ENCODE measurements at regions not wholly inside any gene's neighbourhood (a gene's known extent, or its start where the extent isn't known, plus 50 kb on each side); places are given as distances from the start of the nearest gene placed in this dataset.
A peak's percentile ranks its signal among the peaks of the same experiment; 100 is the strongest.

DNA sequence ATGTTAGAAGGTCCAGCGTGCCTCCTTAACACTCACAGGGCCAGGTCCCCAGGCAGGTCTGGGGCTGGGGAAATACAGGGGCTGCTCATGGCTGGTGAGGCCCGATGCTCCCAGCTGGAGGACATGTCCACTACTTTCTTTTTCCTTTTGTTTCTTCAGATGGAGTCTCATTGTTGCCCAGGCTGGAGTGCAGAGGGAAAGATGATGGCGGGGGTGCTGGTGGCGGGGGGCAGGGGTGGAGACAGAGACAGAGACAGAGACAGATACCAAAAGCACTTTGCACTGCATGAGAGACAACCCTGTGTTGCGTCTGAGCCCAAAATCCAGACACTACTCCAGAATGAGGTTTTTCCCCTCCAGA is 211.0 kb downstream of the SH3BP4 start:
- H3K27ac ChIP-seq = no peak overlapping the region
- no peak for DNase-seq (ENCODE audit: low read depth, low spot score)

DNA sequence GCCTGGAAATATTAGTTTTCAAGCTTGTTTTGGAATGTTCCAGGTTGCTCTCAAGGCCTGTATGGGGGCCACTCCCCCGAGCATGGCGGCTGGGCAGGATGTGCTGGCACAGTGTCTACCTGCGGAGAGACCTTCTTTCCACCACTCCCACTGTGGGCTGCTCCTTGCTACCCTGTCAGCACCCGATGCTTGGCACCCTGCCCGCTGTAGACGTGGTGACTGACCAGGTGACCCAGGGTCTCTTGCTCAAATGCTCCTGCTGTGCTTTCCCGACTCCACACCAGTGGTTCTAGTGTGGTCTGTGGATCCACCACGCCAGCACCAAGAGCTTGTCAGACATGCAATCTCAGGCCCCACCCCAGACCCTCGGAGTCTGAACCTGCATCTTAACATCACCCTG is 213.3 kb downstream of the SH3BP4 start:
- no peak for DNase-seq (ENCODE audit: low read depth, low spot score)
- H3K27ac ChIP-seq = no peak overlapping the region

DNA sequence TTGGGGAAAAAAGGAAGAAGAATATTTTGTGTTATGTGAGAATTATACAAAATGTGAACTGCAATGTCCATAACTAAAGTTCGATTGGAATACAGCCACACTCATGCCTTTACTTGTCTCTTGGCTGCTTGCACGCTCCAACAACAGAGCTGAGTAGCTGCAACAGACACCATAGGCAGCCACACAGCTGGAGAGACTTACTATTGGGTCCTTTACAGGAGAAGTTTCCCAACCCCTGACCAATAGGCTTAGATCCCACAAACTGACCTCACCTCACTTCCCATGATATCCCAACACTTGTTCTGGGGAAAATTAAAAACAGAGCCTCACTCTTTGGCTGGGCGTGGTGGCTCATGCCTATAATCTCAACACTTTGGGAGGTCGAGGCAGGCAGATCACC is 213.8 kb downstream of the SH3BP4 start:
- no peak for DNase-seq (ENCODE audit: low read depth, low spot score)
- H3K27ac ChIP-seq = no peak overlapping the region

DNA sequence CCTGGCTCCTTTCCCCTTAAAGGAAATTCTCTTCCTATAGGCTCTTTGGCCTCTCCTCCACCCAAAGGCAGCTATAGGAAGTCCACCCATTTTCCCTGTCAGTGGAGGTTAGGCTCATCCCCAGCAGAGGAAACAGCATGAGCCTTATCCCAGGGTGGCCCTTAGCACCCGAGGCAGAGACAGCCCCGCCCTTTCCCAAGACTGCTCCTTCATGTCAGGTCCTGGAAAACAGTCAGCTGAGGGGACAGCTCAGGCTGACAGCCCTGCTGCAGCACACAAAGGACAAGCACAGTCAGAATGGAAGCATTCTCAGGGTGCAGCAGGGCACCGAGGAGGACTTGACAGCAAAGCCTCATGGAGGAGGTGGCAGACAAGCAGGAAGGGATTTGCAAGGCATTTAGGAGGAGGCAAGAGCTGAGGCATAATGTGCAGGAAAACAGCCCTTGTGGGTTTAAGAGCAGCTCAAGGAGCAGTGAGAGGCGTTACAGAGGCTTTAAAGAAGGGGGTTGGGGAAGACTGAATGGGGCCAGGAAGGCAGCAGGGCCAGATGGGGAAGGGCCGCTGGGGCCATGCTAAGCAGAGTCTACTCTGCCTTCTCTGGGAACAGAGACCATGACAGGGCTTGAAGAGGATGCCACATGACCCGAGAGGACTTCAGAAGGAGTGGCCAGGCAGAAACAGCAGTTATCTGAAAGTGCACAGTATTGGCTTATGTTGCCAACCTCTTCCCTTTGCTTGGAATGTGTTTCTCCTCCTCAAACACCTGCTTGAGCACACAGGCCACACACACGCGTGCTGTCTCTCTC is 216.6 kb downstream of the SH3BP4 start:
- DNase-seq (ENCODE audit: low read depth, low spot score) = no peak
- no peak overlapping the region for H3K27ac ChIP-seq

DNA sequence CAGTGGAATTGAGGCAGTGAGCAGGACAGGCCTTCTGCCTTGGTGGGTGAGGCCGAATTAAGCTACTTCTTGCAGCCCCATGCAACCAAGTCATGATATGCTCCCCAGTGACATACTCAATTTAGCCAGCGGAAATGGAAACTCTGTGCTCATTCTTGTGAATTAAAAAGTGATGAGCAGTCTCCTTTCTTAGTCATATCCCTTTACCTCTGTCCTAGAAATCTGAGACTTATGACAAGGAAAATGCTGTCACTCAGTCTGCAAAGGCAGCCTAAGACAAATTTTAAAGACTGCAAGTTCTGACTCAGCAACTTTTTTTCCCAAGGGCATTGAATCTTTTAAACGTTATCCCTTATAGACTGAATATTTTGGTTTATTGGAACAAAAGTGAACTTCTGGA is 218.2 kb downstream of the SH3BP4 start:
- DNase-seq (ENCODE audit: low read depth, low spot score) = no peak
- peak overlapping the region; percentile 37 for H3K27ac ChIP-seq

DNA sequence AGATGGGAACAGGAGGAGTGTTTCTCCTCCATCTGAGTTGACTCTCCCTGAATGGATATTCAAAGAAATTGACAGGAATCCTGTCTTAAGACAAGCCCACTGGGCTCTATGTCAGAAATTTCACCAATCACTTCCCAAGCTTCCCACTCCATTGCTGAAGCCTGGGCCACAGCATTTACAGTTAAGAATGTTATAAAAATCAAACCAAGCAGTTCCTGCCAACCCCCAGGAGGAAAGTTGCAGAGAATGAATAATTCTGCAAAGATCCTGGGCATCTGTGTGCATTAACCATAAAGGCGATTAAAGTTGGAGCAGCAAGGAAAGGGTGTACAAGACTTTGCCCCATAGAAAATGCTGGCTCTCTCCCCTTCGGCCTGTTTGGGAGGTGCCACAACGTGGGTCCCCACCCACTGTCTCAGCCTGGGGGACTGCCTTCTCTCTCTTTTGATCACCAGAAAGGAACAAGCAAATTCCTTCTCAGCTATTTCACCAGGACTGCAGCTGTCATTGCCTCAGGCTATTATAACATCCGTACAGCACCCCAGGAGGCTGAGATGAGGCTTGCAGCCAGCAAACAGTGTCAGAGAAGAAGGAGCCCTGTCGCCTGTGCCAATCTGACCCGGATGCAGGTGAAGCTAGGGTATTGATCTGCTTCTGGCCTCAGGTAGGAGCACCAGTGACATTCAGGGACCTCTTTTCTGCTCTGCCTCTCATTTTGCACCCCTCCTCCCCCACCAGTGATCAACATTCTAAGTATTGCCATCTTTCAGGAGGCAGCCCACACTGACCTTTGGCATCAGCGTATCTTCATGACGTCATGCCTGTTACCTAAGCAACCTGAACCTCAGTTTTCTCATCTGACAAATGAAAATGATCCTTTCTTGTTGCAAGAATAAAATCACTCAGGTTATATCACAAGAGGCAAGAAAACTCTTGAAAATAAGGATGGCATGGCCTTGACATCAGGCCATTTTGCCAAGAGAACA is 219.0 kb downstream of the SH3BP4 start:
- peak; percentile 31 for DNase-seq (ENCODE audit: low read depth, low spot score)
- H3K27ac ChIP-seq = peak overlapping the region; percentile 37

DNA sequence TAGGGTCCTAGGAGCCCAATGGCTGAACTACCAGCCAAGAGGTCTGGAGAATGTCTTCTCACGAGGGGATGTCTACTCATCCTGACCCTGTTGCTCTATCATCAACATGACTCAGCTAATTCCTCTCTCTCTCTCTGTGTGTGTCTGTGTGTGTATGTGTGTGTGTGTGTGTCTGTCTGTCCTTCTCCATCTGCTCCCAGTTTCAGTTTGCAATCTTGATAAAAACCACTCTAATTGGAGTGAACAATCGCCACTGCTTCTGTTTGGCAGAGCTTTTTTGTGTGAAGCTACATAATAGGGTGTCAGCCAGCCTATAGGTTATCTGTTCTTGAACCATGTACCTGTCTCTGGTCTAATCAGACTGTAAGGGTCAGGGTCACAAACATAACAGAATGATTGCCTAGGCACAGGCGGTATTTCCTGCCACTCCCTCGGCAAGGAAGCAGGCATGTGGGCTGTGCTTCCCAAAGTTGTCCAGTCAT is 219.8 kb downstream of the SH3BP4 start:
- H3K27ac ChIP-seq = no peak overlapping the region
- peak; percentile 29 for DNase-seq (ENCODE audit: low read depth, low spot score)

DNA sequence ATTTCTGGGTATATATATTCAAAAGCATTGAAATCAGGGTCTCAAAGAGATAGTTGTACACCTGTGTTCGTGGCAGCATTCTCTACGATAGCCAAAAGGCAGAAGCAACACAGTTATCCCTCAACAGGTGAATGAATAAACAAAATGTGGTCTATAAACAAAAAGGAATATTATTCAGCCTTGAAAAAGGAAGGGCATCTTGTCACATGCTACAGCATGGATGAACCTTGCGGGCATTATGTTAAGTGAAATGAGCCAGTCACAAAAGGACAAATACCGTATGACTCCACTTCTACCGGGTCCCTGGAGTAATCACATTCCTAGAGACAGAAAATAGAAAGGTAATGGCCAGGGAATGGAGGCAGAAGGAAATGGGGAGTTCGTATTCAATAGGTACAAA is 228.8 kb downstream of the SH3BP4 start:
- DNase-seq (ENCODE audit: low read depth, low spot score) = no peak
- no peak overlapping the region for H3K27ac ChIP-seq

DNA sequence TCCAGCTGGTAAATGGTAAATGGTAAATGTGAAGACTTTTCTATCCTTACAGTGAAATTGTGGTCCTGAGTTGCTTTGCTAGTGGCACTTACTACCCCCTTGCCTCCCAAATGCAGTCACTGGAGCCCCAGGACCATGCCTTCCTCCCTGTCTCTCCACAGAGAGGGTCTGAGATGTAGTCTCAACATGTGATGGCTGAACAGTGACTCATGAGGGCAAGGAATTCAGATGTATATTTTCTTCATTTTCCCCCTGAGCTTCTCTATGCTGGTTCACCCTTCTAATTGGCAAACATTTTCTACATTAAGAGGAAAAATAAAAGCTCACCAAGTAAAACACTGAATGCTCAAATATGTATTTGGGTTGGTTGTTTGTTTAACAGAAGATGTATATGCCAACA is 232.0 kb downstream of the SH3BP4 start:
- no peak overlapping the region for H3K27ac ChIP-seq
- no peak for DNase-seq (ENCODE audit: low read depth, low spot score)

DNA sequence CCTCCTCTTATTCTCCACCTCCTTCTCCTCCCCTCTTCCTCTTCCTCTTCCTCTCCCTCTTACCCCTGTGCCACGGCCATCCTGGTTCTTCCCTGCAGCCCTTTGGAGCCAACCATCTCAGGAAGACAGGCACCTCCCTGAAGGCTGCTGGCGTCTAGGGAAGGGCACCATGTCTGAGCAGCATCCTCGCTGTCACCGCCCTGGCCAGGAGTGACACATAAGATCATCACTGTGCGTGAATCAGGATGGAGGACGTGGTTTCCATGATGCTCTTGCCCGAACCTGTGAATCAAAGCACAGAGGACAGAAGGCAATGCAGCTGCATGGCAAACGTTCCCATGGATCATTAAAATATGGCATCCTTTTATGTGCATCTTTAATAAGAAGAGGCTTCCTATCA is 236.0 kb downstream of the SH3BP4 start:
- DNase-seq (ENCODE audit: low read depth, low spot score) = no peak
- no peak overlapping the region for H3K27ac ChIP-seq

DNA sequence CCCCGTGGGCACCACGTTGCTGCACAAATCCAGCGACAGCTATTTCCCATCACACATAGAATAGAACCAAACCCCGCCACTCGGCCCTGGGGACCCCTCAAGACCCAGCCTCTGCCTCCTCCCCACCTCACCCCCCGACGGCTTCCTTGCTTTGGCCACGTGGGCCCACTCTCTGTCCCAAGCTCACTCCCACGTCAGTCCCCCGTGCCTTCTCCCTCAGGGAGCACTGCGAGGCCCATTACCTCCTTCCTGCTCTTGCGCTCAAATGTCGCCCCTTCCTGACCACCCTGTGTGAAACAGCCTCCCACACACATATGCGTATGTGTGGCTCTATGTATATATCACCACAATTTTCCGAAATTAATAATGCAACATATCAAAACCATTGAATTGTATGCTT is 239.7 kb downstream of the SH3BP4 start:
- DNase-seq (ENCODE audit: low read depth, low spot score) = no peak
- no peak overlapping the region for H3K27ac ChIP-seq

DNA sequence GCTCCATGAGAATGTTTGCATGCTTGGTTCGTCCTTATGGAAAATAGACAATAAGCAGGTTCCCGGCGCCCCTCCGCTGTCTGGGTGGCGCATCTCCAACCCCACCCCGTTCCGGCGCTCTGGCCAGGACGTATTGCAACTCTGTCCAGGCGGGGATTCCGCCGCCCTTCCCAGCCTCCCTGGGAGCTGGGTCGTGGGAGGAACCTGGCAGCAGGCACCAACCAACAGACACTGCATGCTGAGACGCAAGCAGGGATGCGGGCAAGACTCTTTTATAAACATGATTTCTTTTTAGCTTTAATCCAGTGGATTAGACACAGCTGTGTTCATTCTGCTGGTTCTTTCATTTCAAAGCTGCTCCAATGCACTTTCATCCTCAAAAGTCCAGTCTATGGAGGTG is 240.2 kb downstream of the SH3BP4 start:
- DNase-seq (ENCODE audit: low read depth, low spot score) = no peak
- no peak overlapping the region for H3K27ac ChIP-seq

DNA sequence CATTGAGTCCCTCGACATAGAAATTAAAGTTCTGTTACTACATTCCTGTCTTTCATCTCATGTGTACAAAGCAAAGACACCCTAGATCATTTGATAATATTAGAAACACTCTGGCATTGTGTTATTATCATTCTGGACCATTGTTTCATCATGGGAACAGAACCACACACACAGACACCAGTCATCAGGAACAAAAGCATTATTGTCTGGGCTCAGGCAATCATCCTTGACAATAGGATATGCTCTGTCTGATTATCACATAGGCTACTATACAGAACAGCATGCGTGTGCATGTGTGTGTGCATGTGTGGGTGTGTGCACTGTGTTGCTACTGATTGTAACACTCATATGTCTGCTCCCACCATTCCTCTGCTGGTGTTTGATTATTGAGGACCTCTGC is 242.5 kb downstream of the SH3BP4 start:
- no peak overlapping the region for H3K27ac ChIP-seq
- no peak for DNase-seq (ENCODE audit: low read depth, low spot score)

DNA sequence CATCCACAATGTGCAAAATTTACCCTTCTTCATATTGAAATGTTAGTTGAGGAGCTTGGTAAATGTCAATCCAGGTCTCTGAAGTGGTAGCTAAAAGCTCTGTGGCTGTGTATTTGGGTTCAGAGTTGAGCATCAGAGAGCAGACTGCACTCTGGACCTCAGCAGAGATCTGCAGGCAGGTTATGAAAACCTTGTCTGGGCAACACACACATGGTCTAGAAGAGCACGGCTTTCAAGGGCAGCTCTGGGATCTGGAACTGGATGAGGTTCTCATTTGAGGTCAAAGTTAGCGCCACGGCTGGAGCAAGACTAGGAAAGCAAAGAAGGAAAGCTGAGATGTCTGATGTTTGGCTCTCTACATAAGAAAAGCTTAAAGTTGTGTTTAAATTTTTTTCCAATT is 243.0 kb downstream of the SH3BP4 start:
- DNase-seq (ENCODE audit: low read depth, low spot score) = no peak
- H3K27ac ChIP-seq = no peak overlapping the region

DNA sequence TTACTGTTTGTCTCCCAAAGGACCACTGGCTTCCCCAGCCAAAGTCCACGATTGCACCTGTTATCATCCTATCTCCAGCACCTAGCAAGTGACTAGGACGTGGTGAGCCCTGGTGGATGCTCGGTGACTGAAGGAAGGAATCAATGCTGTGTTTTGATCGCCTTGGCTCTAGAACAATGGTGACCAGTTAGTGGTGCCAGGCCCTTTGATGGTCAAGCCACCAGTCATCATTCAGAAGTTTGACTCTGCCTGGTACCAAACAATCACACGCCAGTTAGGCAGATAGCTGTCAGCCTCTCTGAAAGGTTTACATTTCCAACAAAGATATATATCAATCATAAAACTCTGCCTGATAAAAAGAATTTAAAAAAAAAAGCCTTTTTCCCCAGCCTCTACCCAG is 244.1 kb downstream of the SH3BP4 start:
- H3K27ac ChIP-seq = no peak overlapping the region

DNA sequence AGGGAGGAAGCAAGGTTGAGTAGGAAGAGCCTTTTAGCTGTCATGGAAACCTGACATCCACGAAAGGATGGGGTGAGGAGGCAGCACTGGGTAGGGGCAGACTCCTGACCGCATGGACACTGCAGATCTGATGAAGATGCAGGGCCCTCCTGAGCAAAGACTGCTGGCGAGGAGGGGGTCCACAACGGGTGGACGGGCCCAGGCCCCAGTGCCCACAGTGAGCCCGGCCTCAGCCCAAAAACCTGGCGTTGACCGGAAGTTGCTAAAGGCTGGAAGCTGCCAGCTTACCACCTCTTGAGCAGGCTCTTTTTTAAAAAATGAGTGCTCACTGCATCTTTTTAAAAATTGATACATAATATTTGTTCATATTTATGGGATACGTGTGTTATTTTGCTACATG is 247.3 kb downstream of the SH3BP4 start:
- DNase-seq (ENCODE audit: low read depth, low spot score) = no peak
- no peak overlapping the region for H3K27ac ChIP-seq

More for the DNA sequence above, 244.1 kb downstream of the SH3BP4 start:
- DNase-seq (ENCODE audit: low read depth, low spot score) = no peak

DNA sequence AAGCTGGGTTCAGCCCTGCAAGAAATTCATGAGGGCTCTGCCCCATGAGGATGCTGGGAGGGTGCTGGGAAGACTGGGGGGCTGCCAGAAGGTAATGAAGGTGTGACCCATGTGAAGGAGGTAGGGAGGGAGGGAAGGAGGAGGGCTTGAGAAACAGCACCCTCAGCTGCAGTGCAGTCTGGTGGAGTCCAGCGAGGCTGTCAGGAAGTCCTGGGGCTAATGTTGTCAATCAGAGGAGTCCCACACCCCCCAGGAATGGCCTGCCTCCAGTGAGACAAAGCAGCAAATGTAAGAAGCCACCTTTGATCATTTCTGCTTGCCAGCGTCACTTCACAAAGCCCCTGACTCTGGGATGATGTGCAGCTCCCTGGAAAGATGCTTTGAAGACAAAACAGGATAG is 248.4 kb downstream of the SH3BP4 start:
- DNase-seq (ENCODE audit: low read depth, low spot score) = no peak

DNA sequence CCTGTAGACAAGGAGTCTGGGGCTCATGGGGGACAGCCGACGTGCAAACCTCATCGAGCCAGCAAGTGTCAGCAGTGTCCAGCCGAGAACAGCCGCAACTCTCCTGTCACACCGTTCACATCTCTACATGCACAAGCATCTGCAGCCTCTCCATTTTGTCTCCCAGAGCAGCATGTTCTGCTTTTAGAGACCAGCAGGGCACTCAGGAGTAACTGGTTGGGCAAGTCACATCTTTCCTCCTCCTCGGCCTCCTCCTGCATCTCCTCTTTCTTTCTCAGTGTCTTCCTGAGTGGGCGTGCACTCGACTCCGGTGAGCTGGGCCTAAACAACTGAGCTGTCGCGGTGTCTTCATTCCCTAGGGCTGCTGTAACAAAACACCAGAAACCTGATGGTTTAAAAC is 249.9 kb downstream of the SH3BP4 start:
- DNase-seq (ENCODE audit: low read depth, low spot score) = no peak
- H3K27ac ChIP-seq = no peak overlapping the region

More for the DNA sequence above, 248.4 kb downstream of the SH3BP4 start:
- H3K27ac ChIP-seq = no peak overlapping the region

DNA sequence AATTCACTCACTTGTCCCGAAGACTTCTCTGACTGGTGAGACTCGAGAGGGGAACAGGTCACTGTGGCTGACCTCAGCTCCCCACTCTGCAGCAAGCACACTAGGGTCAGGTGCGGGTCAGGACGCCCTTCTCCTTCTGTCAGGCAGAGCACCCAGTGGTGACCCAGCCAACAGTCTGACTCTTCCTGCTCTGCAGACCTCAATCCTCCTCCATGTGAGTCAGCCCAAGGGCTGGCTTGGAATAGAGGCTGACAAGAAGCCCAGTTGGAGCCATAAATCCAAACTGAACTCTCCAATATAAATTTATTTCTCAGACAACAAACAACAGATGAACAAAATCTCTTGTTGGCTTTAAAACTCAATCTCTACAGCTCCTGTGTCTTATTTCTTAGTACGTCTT is 253.1 kb downstream of the SH3BP4 start:
- no peak overlapping the region for H3K27ac ChIP-seq
- DNase-seq (ENCODE audit: low read depth, low spot score) = no peak

DNA sequence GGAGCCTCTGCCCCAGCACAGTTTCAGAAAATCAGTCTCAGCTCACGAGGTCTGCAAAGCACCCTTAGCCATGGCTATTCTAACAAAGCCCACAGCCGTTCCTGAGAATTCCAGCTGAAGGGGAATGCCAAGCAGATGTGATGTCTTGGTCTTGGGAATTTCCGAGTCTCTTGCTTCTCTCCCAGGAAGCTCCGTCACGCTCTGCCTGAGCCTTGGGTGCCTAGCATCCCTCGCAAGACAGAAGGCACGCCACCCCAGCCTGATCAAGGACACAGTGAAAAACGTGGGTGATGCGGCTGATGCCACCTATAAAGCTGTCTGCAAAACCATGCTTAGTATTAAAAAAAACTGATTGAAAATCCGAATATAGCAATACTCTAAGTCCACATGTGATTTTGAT is 254.6 kb downstream of the SH3BP4 start:
- no peak for DNase-seq (ENCODE audit: low read depth, low spot score)
- no peak overlapping the region for H3K27ac ChIP-seq

DNA sequence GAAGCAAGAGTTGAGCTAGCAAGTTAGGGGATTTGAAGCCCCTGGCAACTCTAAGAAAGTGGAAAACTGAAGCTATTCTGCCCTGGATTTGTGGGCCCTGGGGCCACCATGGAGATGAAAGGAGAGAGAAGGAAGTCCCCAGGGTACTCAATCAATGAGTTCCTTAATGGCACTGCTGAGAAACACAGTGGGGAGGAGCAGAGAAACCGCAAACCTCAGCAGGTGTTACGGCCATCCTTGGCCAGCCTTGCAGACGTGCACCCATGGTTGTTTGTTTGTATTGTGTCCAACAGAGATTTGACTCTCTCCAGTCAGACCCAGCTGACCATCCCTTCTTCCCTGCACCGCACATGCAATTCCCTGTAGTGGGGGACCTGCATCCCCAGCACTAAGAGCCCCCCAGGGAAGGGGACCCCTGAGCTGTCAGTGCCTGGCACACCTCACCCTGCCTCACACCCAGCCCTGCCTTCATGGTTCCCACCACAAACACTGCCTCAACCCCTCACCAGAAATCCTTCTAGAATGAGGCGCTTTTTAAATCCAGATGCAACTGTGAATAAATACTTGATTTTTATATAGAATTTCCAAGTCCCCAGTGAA is 255.3 kb downstream of the SH3BP4 start:
- no peak overlapping the region for H3K27ac ChIP-seq
- DNase-seq (ENCODE audit: low read depth, low spot score) = no peak

Measured in epithelial cell of prostate (primary cell).